H1 (cell line): ENCODE measurements at regions not wholly inside any gene's neighbourhood (a gene's known extent, or its start where the extent isn't known, plus 50 kb on each side); places are given as distances from the start of the nearest gene placed in this dataset.

Experiments used
- CHD7 ChIP-seq: fragments of 300-600 bp; sonication (generic); IDR thresholded peaks from 2 replicates; pipeline ENCODE4 v1.7.1; 2012; ENCODE audit warnings: low read length, moderate library complexity, mild to moderate bottlenecking, inconsistent platforms; ENCODE audit not compliant: insufficient replicate concordance
- E2F6 ChIP-seq: IDR thresholded peaks from 2 replicates; pipeline ENCODE4 v1.6.1; 2012; ENCODE audit warnings: inconsistent platforms
- POU5F1 ChIP-seq: IDR thresholded peaks from 2 replicates; pipeline ENCODE4 v1.6.1; 2011; ENCODE audit warnings: low read depth, mild to moderate bottlenecking, low read length, moderate library complexity

GRCh38 chr2:81644189-81644588 lies 1339.6 kb upstream of the LRRTM1 start (continued):
- TF ChIP-seq CHD7 (no peak), E2F6 (no peak), POU5F1 (no peak)
